G401 (cell line): ENCODE measurements at regions not wholly inside any gene's neighbourhood (a gene's known extent, or its start where the extent isn't known, plus 50 kb on each side); places are given as distances from the start of the nearest gene placed in this dataset.

ENCODE experiments used
- DNase-seq: peaks from one replicate; pipeline ENCODE4 v3.0.0-alpha.2; 2015; ENCODE audit warnings: low spot score
- in situ Hi-C: cut with HindIII; loops from 2 replicates; pipeline ENCODE4 v1.10.0; 2016; ENCODE audit warnings: low sequenced_read_pairs, mixed read lengths

- in situ Hi-C loops: no loop called here
- DNase-seq: peak; percentile 21
Observed at GRCh38 chr12:93944911-93945310, 203.5 kb upstream of the PLXNC1 start.

- DNase-seq: no peak
Observed at GRCh38 chr12:93946542-93947150, 201.7 kb upstream of the PLXNC1 start.

GRCh38 chr12:93947486-93947885, 200.9 kb upstream of the PLXNC1 start:
- in situ Hi-C loops: no loop called here

More at GRCh38 chr12:93946542-93947150, 201.7 kb upstream of the PLXNC1 start:
- in situ Hi-C loops: no loop called here

GRCh38 chr12:93950311-93950710, 198.1 kb upstream of the PLXNC1 start:
- DNase-seq: no peak
- in situ Hi-C loops: no loop called here

More at GRCh38 chr12:93947486-93947885, 200.9 kb upstream of the PLXNC1 start:
- peak; percentile 46 for DNase-seq

- DNase-seq: no peak
- in situ Hi-C loops: no loop called here
Observed at GRCh38 chr12:93954166-93955112, 193.9 kb upstream of the PLXNC1 start.

- DNase-seq: no peak
- in situ Hi-C loops: no loop called here
Observed at GRCh38 chr12:93956551-93956950, 191.8 kb upstream of the PLXNC1 start.

- in situ Hi-C loops: no loop called here
- DNase-seq: no peak
Observed at GRCh38 chr12:93957168-93957567, 191.2 kb upstream of the PLXNC1 start.

GRCh38 chr12:93957870-93958269, 190.5 kb upstream of the PLXNC1 start:
- in situ Hi-C loops: no loop called here
- no peak for DNase-seq

GRCh38 chr12:93959657-93960056, 188.7 kb upstream of the PLXNC1 start:
- DNase-seq: no peak
- in situ Hi-C loops: no loop called here

GRCh38 chr12:93960521-93960920, 187.9 kb upstream of the PLXNC1 start:
- in situ Hi-C loops: no loop called here
- DNase-seq: no peak

GRCh38 chr12:93962336-93962735, 186.0 kb upstream of the PLXNC1 start:
- in situ Hi-C loops: no loop called here
- DNase-seq: no peak

- in situ Hi-C loops: no loop called here
- no peak for DNase-seq
Observed at GRCh38 chr12:93964936-93965335, 183.4 kb upstream of the PLXNC1 start.

GRCh38 chr12:93966516-93967133, 181.8 kb upstream of the PLXNC1 start:
- DNase-seq: no peak
- in situ Hi-C loops: no loop called here

- in situ Hi-C loops: no loop called here
- no peak for DNase-seq
Observed at GRCh38 chr12:93967454-93967853, 180.9 kb upstream of the PLXNC1 start.

- DNase-seq: no peak
- in situ Hi-C loops: no loop called here
Observed at GRCh38 chr12:93968536-93969285, 179.7 kb upstream of the PLXNC1 start.

GRCh38 chr12:93970900-93971688, 177.3 kb upstream of the PLXNC1 start:
- in situ Hi-C loops: no loop called here
- DNase-seq: no peak

- in situ Hi-C loops: no loop called here
- no peak for DNase-seq
Observed at GRCh38 chr12:93972411-93973208, 175.8 kb upstream of the PLXNC1 start.

GRCh38 chr12:93974252-93974651, 174.1 kb upstream of the PLXNC1 start:
- in situ Hi-C loops: no loop called here
- no peak for DNase-seq
